Glutamatergic neuron (in vitro differentiated cells): ENCODE measurements at regions not wholly inside any gene's neighbourhood (a gene's known extent, or its start where the extent isn't known, plus 50 kb on each side); places are given as distances from the start of the nearest gene placed in this dataset.

Experiments
- DNase-seq: peaks from one replicate; pipeline ENCODE4 v3.0.0; 2022
- H3K27ac Mint-ChIP-seq: one replicate; pipeline ENCODE4 v1.8.0; 2020; ENCODE audit warnings: mild to moderate bottlenecking, mixed read lengths, inconsistent platforms; ENCODE audit not compliant: unreplicated experiment
- H3K27me3 Mint-ChIP-seq: one replicate; pipeline ENCODE4 v1.8.0; 2020; ENCODE audit warnings: mild to moderate bottlenecking, moderate library complexity, mixed read lengths, inconsistent platforms; ENCODE audit not compliant: unreplicated experiment
- H3K36me3 Mint-ChIP-seq: one replicate; pipeline ENCODE4 v1.8.0; 2020; ENCODE audit warnings: mild to moderate bottlenecking, mixed read lengths, inconsistent platforms; ENCODE audit not compliant: unreplicated experiment
- H3K4me1 Mint-ChIP-seq: one replicate; pipeline ENCODE4 v1.8.0; 2020; ENCODE audit warnings: mild to moderate bottlenecking, low read depth, mixed read lengths, inconsistent platforms; ENCODE audit not compliant: unreplicated experiment
- H3K4me3 Mint-ChIP-seq: one replicate; pipeline ENCODE4 v1.8.0; 2020; ENCODE audit warnings: mild to moderate bottlenecking, mixed read lengths, inconsistent platforms; ENCODE audit not compliant: unreplicated experiment
- H3K9me3 Mint-ChIP-seq: one replicate; pipeline ENCODE4 v1.8.0; 2020; ENCODE audit warnings: mild to moderate bottlenecking, moderate library complexity, mixed read lengths, inconsistent platforms; ENCODE audit not compliant: unreplicated experiment
- CTCF ChIP-seq: fragments of 200-600 bp; sonication (generic); IDR thresholded peaks from one replicate; pipeline ENCODE4 v1.5.0; 2021; ENCODE audit not compliant: partially characterized antibody, unreplicated experiment

GRCh38 chr1:191002768-191003167, 525.1 kb upstream of the BRINP3 start:
- H3K36me3 Mint-ChIP-seq = no peaks in the 10 kb centered on the region
- H3K4me1 Mint-ChIP-seq = no peaks in the 10 kb centered on the region
- no peaks in the 10 kb centered on the region for H3K27me3 Mint-ChIP-seq
- no peak for TF ChIP-seq CTCF
- no peak overlapping the region for H3K27ac Mint-ChIP-seq
- DNase-seq = no peak
- no peak overlapping the region for H3K4me3 Mint-ChIP-seq
- no peaks in the 10 kb centered on the region for H3K9me3 Mint-ChIP-seq

GRCh38 chr1:191016765-191017164, 539.1 kb upstream of the BRINP3 start:
- DNase-seq = no peak
- no peaks in the 10 kb centered on the region for H3K9me3 Mint-ChIP-seq
- H3K4me1 Mint-ChIP-seq = peaks cover 2% of the 10 kb centered on the region
- no peaks in the 10 kb centered on the region for H3K27me3 Mint-ChIP-seq
- no peak for TF ChIP-seq CTCF
- H3K27ac Mint-ChIP-seq = no peak overlapping the region
- H3K4me3 Mint-ChIP-seq = no peak overlapping the region
- H3K36me3 Mint-ChIP-seq = no peaks in the 10 kb centered on the region

GRCh38 chr1:191022856-191023255, 545.2 kb upstream of the BRINP3 start:
- no peaks in the 10 kb centered on the region for H3K36me3 Mint-ChIP-seq
- peaks cover 2% of the 10 kb centered on the region for H3K4me1 Mint-ChIP-seq
- peaks cover 4% of the 10 kb centered on the region for H3K9me3 Mint-ChIP-seq

GRCh38 chr1:191025896-191026642, 548.4 kb upstream of the BRINP3 start:
- no peaks in the 10 kb centered on the region for H3K27me3 Mint-ChIP-seq
- no peak overlapping the region for H3K27ac Mint-ChIP-seq
- no peak for DNase-seq
- H3K4me3 Mint-ChIP-seq = no peak overlapping the region
- no peaks in the 10 kb centered on the region for H3K36me3 Mint-ChIP-seq
- H3K4me1 Mint-ChIP-seq = peaks cover 2% of the 10 kb centered on the region
- TF ChIP-seq CTCF = no peak
- H3K9me3 Mint-ChIP-seq = peaks cover 4% of the 10 kb centered on the region

More at GRCh38 chr1:191022856-191023255, 545.2 kb upstream of the BRINP3 start:
- Mint-ChIP-seq H3K4me3 (no peak overlapping the region), H3K27me3 (no peaks in the 10 kb centered on the region), H3K27ac (no peak overlapping the region)
- DNase-seq = no peak
- no peak for TF ChIP-seq CTCF

DNA sequence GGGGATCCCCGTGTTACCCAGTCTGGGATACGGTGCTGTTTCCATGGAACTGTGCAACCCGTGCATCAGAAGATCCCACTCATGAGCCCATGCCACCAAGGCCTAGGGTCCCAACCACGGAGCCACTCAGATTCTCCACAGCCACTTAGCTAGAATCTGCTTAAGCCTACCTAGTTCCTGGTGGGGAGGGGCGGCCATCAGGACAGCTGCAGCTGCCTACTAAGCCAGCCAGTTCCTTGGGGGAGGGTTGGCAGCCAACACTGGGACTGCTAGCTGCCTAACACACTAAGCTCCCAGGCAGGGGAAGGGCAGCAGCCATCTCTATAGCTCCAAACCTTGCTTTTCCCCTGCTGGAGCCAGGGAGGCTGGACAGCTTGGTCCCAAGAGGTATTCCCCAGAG, 549.2 kb upstream of the BRINP3 start:
- TF ChIP-seq CTCF = no peak
- Mint-ChIP-seq H3K27me3 (no peaks in the 10 kb centered on the region), H3K4me1 (peaks cover 2% of the 10 kb centered on the region), H3K4me3 (no peak overlapping the region), H3K9me3 (peaks cover 4% of the 10 kb centered on the region), H3K27ac (no peak overlapping the region), H3K36me3 (no peaks in the 10 kb centered on the region)
- peak; percentile 38 for DNase-seq
